ENCODE measurements at regions not wholly inside any gene's neighbourhood (a gene's known extent, or its start where the extent isn't known, plus 50 kb on each side); places are given as distances from the start of the nearest gene placed in this dataset.

GRCh38 chr10:3584926-3585784 is 199.9 kb downstream of the KLF6 start:
- Mint-ChIP-seq H3K36me3 (ENCODE audit: low read depth) (no peaks in the 10 kb centered on the region), H3K9me3 (no peaks in the 10 kb centered on the region), H3K4me1 (no peaks in the 10 kb centered on the region), H3K4me3 (no peak overlapping the region), H3K27ac (no peak overlapping the region), H3K27me3 (ENCODE audit: low read depth) (no peaks in the 10 kb centered on the region)
- TF ChIP-seq CTCF (IDR thresholded peaks at IDR 0.05; ENCODE audit: unreplicated experiment in 3 of 3) = no peak

GRCh38 chr10:3580565-3580964 is 204.4 kb downstream of the KLF6 start:
- Mint-ChIP-seq H3K27me3 (ENCODE audit: low read depth) (no peaks in the 10 kb centered on the region), H3K4me1 (peaks cover 8% of the 10 kb centered on the region), H3K36me3 (ENCODE audit: low read depth) (no peaks in the 10 kb centered on the region)

GRCh38 chr10:3579845-3580244 is 205.2 kb downstream of the KLF6 start:
- peaks cover 8% of the 10 kb centered on the region for H3K4me1 Mint-ChIP-seq
- no peaks in the 10 kb centered on the region for H3K9me3 Mint-ChIP-seq
- no peaks in the 10 kb centered on the region for H3K36me3 Mint-ChIP-seq (ENCODE audit: low read depth)
- no peak overlapping the region for H3K4me3 Mint-ChIP-seq
- H3K27ac Mint-ChIP-seq = no peak overlapping the region
- no peak for TF ChIP-seq CTCF (IDR thresholded peaks at IDR 0.05; ENCODE audit: unreplicated experiment in 3 of 3)
- H3K27me3 Mint-ChIP-seq (ENCODE audit: low read depth) = no peaks in the 10 kb centered on the region

More at GRCh38 chr10:3580565-3580964, 204.4 kb downstream of the KLF6 start:
- Mint-ChIP-seq H3K4me3 (no peak overlapping the region), H3K27ac (no peak overlapping the region), H3K9me3 (no peaks in the 10 kb centered on the region)
- TF ChIP-seq CTCF (IDR thresholded peaks at IDR 0.05; ENCODE audit: unreplicated experiment in 3 of 3) = no peak

- no peak overlapping the region for H3K27ac Mint-ChIP-seq
- no peak for TF ChIP-seq CTCF (IDR thresholded peaks at IDR 0.05; ENCODE audit: unreplicated experiment in 3 of 3)
- peaks cover 14% of the 10 kb centered on the region for H3K4me1 Mint-ChIP-seq
- H3K36me3 Mint-ChIP-seq (ENCODE audit: low read depth) = no peaks in the 10 kb centered on the region
- no peaks in the 10 kb centered on the region for H3K27me3 Mint-ChIP-seq (ENCODE audit: low read depth)
- H3K4me3 Mint-ChIP-seq = no peak overlapping the region
- H3K9me3 Mint-ChIP-seq = no peaks in the 10 kb centered on the region
Measured at GRCh38 chr10:3578682-3579081, 206.3 kb downstream of the KLF6 start.

GRCh38 chr10:3578159-3578558 is 206.8 kb downstream of the KLF6 start:
- H3K27me3 Mint-ChIP-seq (ENCODE audit: low read depth) = no peaks in the 10 kb centered on the region
- TF ChIP-seq CTCF (IDR thresholded peaks at IDR 0.05; ENCODE audit: unreplicated experiment in 3 of 3) = no peak
- peaks cover 19% of the 10 kb centered on the region for H3K4me1 Mint-ChIP-seq
- no peaks in the 10 kb centered on the region for H3K9me3 Mint-ChIP-seq
- no peak overlapping the region for H3K27ac Mint-ChIP-seq
- H3K36me3 Mint-ChIP-seq (ENCODE audit: low read depth) = no peaks in the 10 kb centered on the region
- no peak overlapping the region for H3K4me3 Mint-ChIP-seq

- Mint-ChIP-seq H3K27ac (no peak overlapping the region), H3K4me1 (peaks cover 47% of the 10 kb centered on the region), H3K27me3 (ENCODE audit: low read depth) (no peaks in the 10 kb centered on the region), H3K9me3 (no peaks in the 10 kb centered on the region), H3K4me3 (no peak overlapping the region), H3K36me3 (ENCODE audit: low read depth) (no peaks in the 10 kb centered on the region)
- no peak for TF ChIP-seq CTCF (IDR thresholded peaks at IDR 0.05; ENCODE audit: unreplicated experiment in 3 of 3)
Measured at GRCh38 chr10:3574451-3574850, 210.6 kb downstream of the KLF6 start.
